Skin of body (tissue), 1 donor: ENCODE measurements at regions not wholly inside any gene's neighbourhood (a gene's known extent, or its start where the extent isn't known, plus 50 kb on each side); places are given as distances from the start of the nearest gene placed in this dataset.
"Not testable (repeated sequence)": the region's sequence is repeated elsewhere in the genome, so short reads cannot be mapped to it uniquely, and the experiment has no call there.

Source experiments
- DNase-seq: peaks from one replicate; lab custom pipeline; 2025; lab: John Stamatoyannopoulos, UW

DNA sequence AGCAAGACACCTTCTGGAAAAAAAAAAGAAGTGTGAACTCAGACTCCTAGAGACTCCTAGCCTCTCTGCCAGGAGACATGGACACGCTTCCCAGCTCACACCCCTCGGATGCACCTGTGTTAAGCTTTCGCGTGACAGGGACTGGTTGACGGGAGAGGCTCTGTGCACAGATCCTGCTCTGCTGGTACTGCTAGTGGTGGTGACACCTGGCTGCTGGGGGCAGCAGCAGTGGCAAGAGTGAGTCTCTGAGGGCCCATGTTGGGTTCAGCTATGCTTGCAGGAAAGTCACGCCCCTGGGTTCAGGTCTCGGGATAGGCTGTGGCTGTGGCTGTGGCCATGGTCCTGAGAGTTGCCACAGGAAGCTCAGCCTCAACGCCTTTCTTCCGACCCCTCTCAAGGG, 81.1 kb downstream of the XRCC2 start:
- DNase-seq, result no peak

DNA sequence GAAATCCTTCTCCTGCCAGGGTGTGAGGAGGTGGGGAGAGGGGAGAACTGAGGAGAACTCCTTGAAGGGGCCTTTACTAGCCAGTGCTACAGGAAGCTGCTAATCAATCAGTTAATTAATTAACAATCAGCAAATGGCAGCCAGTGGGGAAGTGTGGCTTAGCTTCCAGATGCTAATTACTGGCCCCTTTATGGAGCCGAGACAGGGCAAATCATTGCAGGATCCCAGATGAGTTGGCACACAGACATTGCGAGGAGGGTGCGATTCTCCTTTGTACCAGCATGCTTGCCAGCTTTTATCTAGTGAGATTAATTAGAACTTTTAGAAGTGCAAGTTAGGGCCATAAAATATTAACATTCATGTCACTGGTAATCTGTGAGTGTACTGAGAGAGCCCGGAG, 84.0 kb downstream of the XRCC2 start:
- DNase-seq, result no peak

DNA sequence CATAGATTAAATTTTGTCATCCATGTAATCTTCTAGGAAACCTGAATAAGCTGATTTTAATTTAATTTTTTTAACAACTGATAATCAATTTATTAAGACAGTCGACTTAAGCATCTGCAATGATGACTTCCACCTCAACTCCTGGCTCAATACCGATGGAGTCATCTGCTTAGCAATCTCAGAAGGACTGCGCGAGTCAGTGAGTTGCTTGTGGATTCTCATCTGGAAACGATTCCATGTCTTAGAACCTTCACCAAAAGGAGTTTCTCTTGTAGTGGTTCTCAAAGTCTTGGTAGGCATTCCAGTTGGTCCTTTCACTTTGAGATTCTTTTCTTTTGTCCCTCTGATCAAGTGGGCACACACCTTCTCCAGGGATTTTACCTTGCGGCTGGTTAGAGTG, 85.5 kb downstream of the XRCC2 start:
- DNase-seq, result no peak

DNA sequence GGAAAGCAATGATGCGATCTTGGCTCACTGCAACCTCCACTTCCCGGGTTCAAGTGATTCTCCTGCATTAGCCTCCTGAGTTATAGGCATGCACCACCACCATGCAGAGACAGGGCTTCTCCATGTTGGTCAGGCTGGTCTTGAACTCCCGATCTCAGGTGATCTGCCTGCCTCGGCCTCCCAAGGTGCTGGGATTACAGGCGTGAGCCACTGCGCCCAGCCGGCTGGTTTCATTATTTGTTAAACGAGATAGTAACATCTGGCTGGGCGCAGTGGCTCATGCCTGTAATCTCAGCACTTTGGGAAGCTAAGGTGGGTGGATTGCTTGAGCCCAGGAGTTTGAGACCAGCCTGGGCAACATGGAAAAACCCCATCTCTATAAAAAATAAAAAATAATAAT, 86.1 kb downstream of the XRCC2 start:
- DNase-seq, result not testable (repeated sequence)

DNA sequence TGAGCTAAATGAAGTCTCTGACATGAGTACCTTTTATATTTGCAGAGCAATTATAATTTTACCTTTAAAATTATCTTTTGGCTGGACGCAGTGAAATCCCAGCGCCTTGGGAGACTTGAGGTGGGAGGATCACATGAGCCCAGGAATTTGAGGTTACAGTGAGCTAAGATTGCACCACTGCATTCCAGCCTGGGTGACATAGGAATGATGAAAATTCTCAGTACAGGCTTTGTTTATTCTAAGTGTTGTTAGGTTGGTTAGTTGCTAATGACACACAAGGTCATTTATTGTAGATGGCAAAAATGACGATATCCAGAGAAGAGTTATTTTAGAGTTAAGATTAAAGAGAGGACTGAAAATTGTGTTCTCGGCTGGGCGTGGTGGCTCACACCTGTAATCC, 87.6 kb downstream of the XRCC2 start:
- no peak for DNase-seq

DNA sequence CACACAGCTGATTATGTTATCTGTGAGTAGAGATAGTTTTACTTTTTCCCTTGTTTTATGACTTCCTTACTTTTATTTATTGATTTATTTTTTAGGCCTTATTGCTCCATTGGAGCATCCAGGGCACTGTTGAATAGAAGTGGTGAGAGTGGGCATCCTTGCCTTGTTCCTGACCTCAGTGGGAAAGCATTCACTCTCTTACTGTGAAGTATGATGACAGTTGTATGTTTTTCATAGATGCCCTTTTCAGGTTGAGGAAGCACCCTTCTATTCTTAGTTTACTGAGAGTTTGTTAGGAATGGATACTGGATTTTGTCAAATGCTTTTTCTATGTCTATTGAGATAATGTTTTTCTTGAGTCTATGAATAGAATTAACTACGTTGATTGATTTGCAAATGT, 88.6 kb downstream of the XRCC2 start:
- no peak for DNase-seq

DNA sequence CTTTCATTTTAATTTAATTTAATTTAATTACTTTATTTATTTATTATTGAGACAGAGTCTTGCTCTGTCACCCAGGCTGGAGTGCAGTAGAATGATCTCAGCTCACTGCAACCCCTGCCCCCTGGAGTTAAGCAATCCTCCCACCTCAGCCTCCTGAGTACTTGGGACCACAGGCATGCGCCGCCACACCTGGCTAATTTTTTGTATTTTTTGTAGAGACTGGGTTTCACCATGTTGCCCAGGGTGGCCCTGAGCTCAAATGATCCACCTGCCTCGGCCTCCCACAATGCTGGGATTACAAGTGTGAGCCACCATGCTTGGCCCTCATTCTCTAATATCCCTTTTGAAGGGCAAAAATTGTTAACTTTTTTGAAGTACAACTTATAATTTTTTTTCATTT, 92.9 kb downstream of the XRCC2 start:
- no peak for DNase-seq

DNA sequence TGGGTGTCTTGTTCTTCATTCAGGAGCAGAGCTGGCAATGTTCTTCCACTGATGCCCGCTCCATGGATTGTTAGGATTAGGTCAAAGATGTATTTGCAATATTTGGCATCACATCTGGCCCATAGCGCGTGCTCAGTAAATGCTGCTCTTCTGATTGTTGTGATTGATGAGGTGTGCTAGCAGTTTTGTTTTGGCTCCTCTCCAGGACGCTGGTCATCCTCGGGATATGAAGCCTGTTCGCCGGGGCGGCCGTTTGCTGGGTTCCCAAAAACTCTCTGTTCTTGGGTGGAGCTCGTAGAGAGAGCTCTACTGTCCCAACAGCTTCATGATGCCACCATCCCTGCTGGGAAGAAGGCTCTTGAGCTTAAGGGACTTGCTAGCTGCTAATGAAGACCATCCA, 96.9 kb downstream of the XRCC2 start:
- DNase-seq, result no peak

DNA sequence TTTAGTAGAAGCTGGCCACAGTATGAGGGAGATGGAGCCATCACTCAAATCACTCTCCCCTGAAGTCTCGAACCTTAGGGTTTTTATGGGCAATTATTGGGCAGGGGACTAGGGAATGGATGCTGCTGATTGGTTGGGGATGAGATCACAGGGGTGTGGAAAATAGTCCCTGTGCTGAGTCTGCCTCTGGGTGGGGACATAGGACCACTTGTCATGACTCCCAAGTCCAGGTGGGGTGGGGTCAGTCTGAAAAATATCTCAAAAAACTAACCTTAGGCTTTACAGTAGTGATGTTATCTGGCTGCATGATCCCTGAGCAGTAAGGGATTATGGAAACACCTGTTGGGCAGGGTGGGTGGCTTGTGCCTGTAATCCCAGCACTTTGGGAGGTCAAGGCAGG, 98.6 kb downstream of the XRCC2 start:
- DNase-seq, result no peak

DNA sequence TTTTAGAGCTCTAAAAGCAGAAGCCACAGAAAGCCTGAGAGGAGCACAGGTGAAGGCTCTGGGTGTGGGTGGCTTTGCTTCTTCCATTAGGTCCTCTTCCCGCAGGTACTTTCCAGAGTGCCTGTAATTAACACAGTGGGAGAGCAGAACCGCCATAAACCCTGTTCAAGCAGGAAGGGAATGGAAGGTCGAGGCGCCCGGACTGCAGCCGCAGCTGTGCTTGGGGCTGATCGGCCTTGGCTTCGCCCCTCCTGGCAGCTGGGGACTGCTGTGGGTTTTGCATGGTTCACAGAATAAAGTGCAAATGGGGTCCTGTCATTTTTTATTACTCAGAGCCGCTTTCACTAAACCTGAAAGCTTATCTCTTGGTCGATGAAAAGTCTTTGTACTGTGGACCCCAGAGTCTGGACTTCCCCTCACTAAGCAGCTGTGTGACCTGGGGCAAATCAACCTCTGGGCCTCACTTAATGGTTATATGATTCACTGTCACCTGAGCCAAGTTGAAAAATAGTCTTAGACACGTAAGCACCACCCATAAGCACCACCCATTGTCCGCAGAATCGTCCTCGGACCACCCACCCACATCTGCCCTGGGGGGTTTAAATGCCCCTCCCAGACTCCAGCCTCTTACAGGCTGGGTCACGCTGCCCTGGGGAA, 100.9 kb downstream of the XRCC2 start:
- no peak for DNase-seq

DNA sequence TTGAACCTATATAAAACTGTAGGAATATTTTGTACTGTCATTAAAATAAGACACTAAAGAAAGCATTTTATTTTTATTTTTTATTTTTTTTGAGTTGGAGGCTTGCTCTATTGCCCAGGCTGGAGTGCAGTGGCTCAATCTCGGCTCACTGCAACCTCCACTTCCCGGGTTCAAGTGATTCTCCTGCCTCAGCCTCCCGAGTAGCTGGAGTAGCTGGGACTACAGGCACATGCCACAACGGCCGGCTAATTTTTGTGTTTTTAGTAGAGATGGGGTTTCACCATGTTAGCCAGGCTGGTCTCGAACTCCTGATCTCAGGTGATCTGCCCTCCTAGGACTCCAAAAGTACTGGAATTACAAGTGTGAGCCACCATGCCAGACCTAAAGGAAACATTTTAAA, 102.8 kb downstream of the XRCC2 start:
- DNase-seq, result not testable (repeated sequence)

DNA sequence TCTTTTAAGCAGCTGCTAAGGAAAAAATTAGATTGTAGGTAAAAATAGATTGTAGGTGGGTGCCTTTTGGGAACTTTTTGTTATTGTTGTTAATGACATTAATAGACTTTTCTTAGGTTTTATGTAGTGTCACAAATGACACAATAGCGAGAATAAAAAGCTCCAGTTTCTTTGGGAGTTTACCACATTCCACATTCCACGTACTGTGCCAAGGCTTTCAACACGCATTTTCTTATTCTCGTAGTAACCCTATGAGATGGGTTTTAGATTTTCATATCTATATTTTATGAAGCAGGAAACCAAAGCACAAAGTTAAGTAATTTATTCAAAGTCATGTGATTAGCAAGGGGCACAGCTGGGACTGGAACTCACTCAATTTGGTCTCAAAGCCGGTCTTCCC, 103.8 kb downstream of the XRCC2 start:
- DNase-seq, result peak; percentile 61

DNA sequence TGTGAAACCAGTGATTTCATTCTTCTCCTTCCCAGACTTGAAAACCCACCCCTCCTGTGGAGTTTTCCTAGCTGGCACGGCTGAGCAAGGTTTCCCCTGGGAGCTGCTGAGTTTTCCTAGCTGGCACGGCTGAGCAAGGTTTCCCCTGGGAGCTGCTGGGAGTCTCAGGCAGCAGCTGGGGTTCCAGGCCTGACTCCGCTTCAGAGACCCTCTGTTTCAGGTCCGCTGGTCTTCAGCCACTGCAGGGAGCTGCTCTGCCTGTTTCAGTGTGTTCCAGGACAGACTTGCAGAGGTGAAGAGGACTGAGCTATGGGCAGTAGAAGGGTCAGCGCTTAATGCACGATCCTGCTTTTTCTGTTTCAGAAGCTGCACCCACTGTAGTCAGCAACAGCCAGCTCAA, 104.9 kb downstream of the XRCC2 start:
- no peak for DNase-seq

DNA sequence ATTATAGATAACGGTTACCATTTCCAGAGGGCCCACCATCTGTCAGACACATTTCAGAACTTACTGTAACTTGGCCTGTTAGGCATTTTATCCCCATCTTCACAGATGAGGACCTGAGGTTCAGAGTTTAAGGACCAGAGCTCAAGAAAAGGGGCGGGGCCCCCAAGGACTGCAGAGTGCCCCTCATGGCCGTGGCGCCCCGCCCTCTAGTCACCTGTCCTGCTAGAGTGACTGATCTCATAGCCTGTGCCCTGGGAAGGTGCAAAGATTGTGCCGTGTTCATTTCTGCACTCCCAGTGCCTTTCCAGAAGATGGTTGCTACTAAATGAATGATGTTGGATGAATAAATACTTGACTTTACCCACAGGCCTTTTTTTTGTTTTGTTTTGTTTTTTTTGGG, 107.0 kb downstream of the XRCC2 start:
- no peak for DNase-seq

DNA sequence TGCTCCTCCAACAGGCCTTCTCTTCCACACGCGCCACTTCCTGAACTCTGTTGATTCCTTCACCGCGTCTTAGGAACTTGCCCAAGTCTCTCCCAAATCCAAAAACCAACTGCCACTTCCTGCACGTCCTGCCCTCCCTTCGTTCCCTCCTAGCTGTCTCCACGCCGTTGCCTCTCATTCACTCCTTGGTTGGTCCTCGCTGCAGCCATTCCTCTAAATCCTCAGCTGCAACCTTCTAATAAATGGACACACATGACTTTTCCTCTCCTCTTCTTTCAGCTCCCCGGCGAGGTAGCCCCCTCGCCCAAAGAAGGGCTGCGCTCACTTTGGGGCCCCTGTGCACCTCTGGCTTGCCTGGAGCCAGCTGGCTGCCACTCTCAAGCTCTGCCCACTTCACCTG, 110.2 kb downstream of the XRCC2 start:
- no peak for DNase-seq

DNA sequence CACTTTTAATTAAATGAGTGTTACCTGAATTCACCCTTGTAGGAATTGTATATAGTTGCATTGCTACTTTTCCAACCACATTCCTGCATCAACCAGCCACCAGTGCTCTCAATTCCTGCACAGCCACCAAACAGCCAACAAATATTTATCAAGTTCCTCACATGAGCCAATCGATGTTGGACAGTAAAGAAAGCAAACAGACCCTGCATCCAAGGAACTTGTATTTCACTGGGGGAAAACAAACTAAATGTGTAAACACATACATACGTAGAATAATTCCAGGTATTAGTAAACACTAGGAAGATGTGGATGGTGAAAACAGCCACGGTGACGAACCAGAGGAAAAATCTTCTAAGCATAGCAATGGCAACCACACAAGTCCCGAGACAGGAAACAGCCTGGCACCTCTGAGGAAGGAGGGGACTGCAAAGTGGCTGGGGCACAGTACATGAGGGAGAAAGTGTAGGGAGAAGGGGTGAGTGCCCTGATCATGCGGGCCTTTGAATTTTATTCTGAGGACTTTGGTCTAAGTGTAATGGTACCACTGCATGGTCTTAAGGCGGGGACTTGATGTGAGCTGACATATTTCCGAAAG, 111.2 kb downstream of the XRCC2 start:
- DNase-seq, result no peak

DNA sequence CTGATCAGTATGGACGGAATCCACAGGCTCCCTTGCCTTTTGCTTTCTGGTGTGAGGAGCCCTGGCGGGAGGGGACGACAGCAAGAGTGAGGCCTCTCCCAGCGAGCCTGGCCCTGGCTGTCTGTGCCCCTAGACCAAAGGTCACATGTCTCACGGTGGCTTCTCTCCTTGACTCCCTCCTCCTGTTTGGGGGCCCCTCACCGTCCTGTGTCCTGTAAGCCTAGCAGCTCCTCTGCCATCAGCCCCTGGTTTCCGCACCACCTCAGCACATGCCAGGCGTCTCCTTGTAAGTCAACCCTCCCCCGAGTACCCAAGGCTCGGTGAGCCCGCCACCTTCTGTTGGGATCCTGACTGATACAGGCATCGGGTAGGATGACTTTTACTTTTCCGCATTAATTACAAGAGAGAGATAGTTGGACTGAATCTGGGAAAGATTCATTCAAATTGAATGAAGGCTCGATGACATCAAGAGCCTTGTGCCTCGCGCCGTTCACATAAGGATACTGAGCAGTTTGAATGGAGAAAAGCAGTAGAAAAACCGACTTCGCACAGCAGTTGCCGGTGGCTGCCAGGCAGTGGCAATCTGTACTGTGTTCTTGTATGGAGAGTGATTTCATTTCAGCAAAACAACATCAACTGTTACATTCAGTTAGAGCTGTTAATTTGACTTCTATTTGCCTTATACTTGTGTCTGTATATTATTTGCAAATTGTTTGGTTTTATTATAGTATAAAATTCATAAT, 119.8 kb downstream of the XRCC2 start:
- DNase-seq, result no peak

DNA sequence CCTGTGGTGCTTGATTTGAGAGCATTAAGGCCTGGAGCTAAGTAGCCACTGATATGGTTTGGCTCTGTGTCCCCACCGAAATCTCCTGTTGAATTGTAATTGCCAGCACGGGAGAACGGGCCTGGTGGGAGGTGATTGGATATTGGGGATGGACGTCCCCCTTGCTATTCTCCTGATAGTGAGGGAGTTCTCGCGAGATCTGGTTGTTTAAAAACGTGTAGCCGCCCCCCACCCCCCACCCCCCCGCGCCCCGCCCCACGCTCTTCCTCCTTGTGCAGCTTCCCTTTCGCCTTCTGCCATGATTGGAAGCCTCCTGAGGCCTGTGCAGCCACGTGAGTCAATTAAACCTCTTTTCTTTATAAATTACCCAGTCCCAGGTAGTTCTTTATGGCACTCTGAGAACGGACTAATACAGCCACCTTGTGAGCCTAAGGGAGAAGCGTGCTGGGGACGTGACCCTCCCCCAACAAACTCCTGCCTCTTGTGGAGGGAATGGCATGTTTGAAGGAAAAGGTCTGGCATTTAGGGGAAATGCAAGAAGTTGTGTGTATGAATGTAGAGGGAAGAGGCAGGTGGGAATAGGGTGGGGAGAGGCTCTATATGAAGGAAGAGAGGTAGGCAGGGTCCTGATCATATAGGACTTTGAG, 118.0 kb upstream of the KMT2C start:
- no peak for DNase-seq

DNA sequence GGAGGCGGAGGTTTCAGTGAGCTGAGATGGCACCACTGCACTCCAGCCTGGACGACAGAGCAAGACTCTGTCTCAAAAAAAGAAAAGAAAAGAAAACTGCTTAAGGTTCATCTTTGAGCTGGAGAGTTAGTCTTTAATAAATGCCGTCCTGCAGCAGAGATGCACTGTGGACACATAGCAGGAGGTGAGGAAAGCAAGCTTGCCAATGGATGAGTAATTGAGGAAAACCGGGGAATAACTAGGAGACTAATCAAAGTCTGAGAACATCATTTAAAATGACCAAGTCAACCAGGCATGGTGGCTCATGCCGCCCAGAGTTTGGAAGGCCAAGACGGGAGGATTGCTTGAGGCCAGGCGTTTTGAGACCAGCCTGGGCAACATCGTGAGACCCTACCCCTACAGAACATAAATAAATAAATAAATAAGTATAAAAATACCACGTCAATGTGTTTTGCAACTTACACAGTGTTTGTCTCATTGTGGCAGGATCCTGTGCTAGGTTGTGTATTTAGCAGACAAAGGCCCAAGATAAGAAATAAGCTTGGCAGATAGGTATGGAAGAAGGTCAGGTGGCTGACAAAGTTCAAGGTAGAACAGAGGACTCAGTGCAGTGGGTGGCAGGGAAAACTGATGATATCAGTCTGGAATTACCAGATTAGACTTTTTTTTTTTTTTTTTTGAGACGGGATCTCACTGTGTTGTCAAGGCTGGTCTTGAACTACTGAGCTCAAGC, 115.7 kb upstream of the KMT2C start:
- DNase-seq, result no peak

DNA sequence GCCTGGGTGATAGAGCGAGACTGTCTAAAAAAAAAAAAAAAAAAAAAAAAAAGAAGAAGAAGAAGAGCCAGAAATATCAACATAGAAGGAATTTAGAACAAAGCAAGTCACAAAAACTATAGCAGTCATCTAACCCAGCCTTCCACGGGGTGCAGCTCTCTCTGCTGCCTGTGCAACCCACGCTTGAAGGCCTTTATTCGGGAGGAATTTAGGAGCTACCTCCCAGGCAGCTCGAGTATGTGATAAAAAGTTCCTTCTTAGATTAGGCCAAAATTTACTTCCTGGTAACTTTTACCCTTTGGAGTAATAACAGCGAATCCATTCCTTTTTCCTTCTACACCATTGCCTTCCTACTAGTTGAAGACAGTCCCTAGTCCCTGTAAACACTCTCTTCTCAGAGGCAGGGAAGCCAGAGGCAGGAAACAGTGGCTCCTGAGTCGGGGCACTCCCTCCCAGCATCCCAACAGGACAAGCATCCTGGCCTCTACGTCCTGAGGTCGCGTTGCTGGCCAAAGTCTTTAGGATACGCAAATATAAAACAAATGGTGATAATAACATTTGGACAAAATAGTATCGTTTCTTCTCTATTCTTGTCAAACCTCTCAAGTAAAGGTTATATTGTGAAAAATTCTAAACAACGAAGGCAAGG, 109.3 kb upstream of the KMT2C start:
- no peak for DNase-seq

DNA sequence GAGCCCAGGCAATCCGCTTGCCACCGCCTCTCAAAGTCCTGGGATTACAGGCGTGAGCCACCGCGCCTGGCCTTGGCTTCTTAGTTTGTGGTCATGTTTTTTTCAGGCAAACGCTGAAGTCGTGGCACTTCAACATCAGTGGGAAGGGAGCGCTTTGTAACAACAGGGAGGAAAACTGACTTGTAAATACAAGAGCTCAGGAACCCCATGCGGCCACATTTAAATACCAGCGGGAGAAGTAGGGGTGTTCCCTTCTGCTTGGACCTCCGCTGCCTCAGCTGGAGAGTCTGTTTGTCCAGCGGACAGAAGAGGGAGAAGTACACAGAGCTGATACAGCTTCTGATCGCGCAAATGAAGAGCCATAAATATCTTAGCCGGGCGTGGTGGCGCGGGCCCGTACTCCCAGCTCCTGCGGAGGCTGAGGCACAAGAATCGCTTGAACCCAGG, 108.7 kb upstream of the KMT2C start:
- no peak for DNase-seq
